NCI-H2081 treated with DMSO at 0.1 percent for 48 hours (cell line): ENCODE measurements at regions not wholly inside any gene's neighbourhood (a gene's known extent, or its start where the extent isn't known, plus 50 kb on each side); places are given as distances from the start of the nearest gene placed in this dataset.
"Not testable (repeated sequence)": the region's sequence is repeated elsewhere in the genome, so short reads cannot be mapped to it uniquely, and the experiment has no call there.

Experiments used
- DNase-seq: peaks from one replicate; lab custom pipeline; 2025; lab: John Stamatoyannopoulos, UW

- DNase-seq: no peak
Measured at GRCh38 chr2:207409517-207409916, 120.2 kb upstream of the CREB1 start.

- no peak for DNase-seq
Measured at GRCh38 chr2:207412787-207413310, 116.9 kb upstream of the CREB1 start.

DNA sequence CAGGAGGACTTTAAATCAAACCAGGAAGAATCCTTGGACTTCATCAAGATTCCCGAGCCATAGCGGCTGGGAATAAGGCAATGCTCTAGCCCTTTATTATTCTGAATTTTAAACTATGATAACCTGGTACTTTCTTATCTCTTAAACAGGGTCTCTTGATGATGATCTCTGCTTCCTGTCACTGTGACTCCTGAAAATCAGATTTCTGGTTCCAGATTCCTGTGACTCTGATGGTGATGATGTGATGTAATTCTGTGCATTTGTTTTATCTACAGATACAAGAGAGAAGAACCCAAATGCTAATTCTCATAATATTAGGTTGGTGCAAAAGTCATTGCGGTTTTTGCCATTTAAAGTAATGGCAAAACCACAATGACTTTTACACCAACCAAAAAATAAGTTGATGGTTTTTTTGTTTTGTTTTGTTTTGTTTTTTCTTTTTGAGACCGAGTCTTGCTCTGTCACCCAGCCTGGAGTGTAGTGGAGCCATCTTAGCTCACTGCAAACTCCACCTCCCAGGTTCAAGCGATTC is 116.3 kb upstream of the CREB1 start:
- no peak for DNase-seq

DNA sequence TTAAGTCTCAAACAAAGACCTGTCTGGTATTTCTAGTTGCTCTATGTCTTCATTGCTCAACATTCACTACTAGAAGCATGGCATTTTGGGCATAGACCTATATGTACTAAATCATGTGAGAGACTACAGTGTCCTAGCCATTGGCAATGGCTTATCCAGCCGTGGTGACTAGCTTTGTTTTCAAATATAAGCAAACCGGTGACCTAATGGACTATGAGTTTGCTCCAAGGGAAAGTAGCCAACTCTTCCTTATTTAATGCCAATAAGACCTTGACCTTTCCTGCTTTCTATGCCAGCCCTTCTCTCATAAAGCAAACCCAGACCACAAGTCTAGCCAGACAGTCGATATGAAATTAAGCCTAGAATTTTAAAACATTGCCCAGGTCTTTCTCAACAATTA is 113.7 kb upstream of the CREB1 start:
- no peak for DNase-seq

GRCh38 chr2:207416900-207417299 is 112.9 kb upstream of the CREB1 start:
- no peak for DNase-seq

- no peak for DNase-seq
Measured at GRCh38 chr2:207417301-207417718, 112.5 kb upstream of the CREB1 start.

- no peak for DNase-seq
Measured at GRCh38 chr2:207418419-207418818, 111.3 kb upstream of the CREB1 start.

DNA sequence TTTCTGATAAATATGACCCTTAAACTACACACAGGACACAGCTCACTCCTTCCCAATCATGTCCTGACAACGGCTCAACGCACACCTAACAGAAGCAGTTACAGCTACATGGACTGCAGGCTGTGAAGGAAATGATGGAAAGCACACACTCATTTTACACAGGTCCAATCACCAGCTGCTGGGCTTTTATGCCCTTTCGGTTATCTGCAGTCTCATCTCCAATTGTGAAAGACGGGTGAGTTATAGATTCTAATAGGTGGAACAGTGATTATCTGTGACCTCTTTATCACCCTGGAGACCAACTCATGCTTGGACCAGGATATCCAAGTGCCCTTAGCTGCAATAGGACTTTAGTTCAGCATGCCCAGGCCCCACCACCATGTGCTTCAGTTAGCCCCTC is 110.4 kb upstream of the CREB1 start:
- DNase-seq: no peak

DNA sequence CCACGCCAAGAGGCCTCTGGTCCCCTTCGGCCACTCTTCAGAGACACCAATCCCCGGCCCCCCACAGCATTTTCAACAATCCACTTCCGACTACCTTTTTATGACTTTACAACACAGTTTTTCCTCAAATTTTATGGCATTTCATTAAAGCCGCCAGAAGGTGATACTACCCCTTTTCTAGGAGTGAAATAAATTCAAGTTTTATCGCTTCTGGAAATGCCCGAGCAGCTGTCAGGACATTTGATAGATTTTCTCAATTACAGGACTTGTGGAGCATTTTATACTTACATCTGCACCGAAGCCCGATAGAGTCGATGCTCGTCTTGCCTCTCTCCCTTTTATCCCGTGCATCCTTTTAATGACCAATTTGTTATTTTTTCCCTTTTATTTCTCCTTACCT is 108.1 kb upstream of the CREB1 start:
- no peak for DNase-seq

DNA sequence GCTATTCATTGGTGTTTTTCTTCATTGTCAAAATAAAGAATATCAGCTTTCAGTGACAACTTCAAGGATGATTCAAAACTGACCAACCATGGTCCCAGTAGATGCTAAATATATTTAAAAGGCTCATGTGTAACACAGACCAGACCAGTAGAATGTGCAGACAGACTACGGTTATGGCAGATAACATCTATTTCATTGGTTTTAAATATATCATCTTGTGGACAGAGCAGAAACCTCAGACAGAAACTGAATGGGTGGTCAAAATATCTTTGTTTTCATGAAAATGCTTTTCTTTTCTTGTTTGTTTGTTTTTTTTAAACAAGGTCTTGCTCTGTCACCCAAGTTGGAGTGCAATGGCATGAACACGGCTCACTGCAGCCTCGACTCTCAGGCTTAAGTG is 107.4 kb upstream of the CREB1 start:
- DNase-seq: no peak

- DNase-seq: no peak
Measured at GRCh38 chr2:207423886-207424285, 105.9 kb upstream of the CREB1 start.

- no peak for DNase-seq
Measured at GRCh38 chr2:207427986-207428385, 101.8 kb upstream of the CREB1 start.

- DNase-seq: no peak
Measured at GRCh38 chr2:207428573-207428972, 101.2 kb upstream of the CREB1 start.

- DNase-seq: no peak
Measured at GRCh38 chr2:207432453-207432852, 97.3 kb upstream of the CREB1 start.

DNA sequence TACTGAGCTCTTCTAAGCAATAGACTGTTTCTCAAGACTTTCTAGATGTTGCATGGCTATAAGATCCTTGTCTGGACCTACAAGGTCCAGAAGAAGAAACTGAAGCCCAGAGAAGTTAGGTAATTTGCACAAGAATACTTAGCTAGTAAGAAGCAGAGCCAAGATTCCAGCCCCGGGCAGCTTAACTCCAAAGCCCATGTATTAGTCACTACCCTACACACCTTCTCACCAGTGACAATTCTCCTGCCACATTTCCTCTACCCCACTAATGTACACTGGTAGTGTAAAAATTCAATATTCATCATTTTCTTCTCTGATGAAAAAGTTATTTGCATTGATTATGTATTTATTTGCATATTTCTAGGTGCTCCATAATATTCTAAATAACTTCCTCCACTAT is 95.5 kb upstream of the CREB1 start:
- no peak for DNase-seq

DNA sequence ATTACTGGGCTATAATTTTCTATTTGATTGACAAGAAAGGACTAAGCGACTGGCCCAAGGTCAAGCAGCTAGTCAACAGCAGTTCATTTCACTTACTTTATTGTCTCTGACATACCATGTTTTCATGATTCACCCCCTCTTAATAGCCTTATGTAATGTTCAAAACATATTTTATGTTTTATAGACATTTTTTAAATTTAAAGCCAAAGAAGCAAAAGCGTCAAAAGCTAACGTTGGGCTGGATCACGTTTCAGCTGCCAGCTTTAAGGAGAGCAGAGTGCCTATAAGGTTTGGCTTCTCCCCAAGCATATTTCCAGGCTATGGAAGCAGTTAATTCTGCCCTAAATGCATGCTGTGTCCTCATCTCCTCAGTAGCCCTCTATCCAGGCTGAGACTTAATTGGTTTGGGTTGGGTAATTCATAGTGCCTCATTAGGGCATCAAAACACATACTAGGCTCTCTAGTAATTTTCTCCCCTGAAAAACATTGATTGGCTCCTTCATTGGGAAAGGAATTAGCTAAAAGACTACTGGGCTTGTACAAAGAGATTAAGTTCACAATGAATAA is 94.8 kb upstream of the CREB1 start:
- DNase-seq: no peak

DNA sequence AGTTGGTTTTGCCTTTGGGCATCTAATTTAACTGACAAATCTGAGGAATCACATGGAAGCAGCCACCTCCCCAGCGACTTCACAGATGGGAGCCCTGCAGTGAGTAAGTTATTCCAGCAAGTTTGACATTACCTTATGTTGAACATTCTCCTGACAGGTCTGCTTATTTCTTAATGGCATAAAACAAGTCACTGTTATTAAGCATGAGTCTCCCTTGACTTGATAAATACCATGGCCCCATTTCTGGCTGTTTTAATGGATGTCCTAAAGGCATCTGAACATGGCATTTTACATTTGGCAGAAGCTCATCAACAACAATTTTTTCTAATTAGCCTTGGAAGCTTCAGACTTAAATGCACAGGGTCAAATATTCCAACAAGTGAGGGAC is 92.6 kb upstream of the CREB1 start:
- no peak for DNase-seq

- DNase-seq: peak; percentile 45
Measured at GRCh38 chr2:207437524-207438143, 92.1 kb upstream of the CREB1 start.

GRCh38 chr2:207438414-207439126 is 91.2 kb upstream of the CREB1 start:
- DNase-seq: no peak

GRCh38 chr2:207439881-207440280 is 89.9 kb upstream of the CREB1 start:
- DNase-seq: not testable (repeated sequence)

DNA sequence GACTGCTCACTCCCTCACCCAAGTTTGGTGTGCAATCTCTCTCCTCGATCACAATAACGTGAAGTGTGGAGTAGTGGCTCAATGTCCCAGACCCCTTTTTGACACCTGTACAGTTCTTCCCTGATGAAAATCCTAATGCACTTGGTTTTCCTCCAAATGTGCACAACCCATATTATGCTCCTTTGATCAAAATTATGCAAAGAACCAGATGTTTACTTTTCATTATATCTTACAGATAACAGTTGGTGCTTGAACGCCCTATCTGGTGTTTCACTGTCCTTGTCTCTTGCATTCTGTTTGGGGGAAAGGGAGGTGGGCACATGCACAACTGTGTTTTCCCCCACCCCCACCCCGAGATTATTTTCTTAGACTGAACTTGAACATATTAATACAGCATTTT is 85.0 kb upstream of the CREB1 start:
- DNase-seq: no peak

GRCh38 chr2:207446653-207447052 is 83.1 kb upstream of the CREB1 start:
- DNase-seq: no peak

- DNase-seq: no peak
Measured at GRCh38 chr2:207448006-207448405, 81.8 kb upstream of the CREB1 start.
